GM18868 (cell line): ENCODE measurements at regions not wholly inside any gene's neighbourhood (a gene's known extent, or its start where the extent isn't known, plus 50 kb on each side); places are given as distances from the start of the nearest gene placed in this dataset.

Source experiments
- ATAC-seq: cut with Tn5 transposase; IDR thresholded peaks from one replicate; pipeline ENCODE4 v1.9.1; 2021; ENCODE audit warnings: mild to moderate bottlenecking, moderate library complexity; ENCODE audit not compliant: unreplicated experiment

DNA sequence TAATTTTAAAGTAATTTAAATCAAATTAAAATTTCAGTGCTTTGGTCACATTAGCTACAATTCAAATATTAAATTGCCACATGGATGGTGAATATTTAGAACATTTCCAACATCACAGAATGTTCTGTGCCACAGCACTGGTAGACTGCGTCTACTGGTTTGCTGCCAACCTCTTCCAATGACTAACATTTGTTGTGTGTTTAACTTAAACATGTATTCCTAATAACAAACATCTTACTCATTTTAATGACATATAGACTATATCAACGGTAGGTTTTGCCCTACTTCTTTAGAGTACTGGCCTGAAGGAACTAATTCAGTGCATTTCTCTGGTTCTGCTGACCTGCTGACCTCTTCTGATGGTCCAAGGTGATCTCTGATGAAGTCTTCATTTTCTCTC lies 157.6 kb downstream of the DCK start:
- no peak for ATAC-seq

DNA sequence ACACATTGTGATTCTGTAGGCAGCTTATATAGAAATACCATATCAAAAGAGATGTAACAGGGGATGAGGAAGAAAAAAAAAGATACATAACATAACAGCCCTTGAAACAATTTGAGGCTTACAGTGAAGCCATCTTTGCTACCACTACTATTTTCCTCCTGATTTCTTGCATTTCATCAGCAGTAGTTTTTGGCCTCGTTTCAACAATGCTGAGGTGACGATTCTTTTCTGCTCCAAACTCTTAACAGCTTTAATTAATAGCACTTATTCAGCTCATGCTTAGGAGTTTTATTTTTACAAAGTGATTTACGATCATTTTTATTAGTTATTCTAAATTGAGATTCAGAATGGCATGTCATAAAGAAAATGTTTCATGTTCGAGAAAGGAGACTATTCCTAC lies 163.2 kb downstream of the DCK start:
- ATAC-seq = no peak

DNA sequence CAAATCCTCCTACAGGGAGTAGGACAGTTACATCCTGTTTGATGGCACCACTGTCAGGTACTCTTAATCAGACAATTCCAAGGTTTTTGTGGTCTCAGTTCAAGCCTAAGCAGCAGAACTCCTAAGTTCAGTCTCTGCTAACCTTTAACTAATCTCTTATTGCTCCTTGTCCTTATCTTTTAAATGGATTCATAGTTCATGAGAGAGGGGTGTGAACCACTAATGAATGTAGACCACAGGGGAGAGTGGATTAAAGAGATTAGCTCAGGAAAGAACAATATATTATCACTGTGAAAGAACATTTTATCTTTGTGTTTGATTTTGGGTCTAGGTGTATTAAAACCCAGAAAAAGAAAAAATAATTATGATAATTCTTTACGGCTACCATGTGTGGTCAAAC lies 168.9 kb downstream of the DCK start:
- no peak for ATAC-seq

DNA sequence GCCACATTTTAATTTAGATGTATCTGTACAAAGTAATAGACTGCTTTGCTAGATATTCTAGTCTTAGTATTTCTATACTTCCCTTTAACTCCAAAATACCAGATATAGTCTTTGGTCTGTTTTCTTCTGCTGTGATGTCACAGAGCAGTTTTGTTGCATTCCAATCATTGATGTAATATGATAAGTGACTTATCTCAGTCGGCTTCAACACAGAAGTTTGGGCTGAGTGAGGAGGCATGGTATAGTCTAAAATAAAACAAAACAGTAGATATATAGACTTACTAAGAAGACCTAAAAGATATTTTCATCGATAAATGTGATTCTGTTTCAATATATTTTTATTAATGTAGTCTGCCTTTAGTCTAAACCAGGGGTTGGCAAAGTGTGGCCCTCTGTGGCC lies 169.9 kb downstream of the DCK start:
- no peak for ATAC-seq

DNA sequence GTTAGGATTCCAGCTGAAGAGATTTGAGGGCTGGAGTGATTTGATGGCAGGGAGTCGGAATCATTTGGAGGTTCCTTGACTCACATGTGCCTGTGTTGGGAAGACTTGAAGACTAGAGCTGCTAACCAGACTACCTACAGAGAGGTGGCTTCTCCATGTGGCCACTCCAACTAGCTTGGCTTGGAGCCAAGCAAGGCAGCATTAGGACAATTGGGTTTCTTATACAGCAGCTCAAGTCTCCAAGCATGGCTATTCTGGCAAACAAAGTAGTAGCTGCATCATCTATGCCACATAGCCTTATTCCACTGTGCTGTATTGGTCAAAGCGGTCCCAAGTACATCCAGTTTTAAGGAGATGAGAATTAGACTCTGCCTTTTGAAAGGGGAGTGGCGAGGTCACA lies 171.7 kb upstream of the SLC4A4 start:
- ATAC-seq = no peak

DNA sequence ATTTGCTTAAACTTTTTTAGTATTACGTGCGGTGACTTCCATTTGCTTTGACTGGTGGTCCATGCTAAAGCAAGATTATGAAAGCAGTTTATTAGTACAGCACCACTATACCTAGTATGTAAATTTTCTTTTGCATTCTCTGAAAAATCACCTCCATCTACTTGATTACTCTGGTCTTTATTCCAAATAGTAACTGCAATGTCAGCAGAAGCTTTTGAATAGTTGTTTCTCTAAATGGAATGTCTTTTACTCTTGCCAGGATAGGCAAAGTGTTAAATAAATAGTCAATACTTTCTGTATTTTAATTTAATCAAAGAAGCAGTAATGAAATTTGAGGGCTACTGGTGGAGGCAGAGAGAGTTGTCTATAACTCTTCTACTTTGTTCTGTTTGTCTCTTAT lies 167.2 kb upstream of the SLC4A4 start:
- no peak for ATAC-seq

DNA sequence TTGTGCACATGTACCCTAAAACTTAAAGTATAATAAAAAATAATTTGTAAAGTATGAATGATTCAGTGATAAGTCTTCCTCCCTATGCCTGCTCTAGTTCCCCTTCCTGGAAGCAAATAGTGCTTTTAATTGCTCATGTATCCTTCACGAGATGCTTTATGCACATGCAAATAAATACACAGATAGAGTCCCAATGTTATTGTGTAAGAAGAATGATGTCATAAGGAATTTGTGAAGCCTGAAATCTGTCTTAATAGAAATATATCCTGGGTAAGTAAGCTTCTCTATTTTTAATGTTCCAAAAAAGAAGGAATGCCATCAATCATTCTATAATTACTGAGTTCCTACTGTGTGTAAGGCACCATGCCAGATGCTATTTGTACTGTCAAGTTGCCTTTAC lies 157.5 kb upstream of the SLC4A4 start:
- no peak for ATAC-seq

DNA sequence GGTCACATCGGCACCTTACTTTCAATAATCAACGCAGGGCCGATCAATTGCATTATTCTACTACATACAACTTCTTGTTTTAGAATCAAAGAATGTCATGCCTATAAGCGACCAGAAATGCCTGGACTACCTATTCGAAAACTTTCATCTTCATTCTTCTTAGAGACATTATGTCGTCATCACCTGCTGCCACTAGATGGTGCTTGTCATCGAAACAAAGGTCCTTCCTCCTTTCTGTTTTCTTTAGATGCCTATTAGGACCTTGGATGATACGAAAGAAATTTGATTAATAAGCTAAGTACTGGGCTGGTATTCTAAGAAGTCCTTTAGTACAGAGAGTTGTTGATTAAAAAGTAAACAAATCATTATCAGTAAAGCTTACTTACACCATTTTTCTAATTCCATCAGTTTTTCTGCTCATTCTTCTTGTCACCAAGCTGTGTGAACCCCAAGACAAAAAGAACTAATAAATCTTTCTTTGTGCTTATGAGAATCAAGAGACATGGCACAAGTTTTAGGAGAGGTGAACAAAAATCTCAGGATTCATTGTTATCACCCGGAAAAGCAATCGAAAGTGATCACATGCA lies 154.5 kb upstream of the SLC4A4 start:
- ATAC-seq = peak; percentile 78

DNA sequence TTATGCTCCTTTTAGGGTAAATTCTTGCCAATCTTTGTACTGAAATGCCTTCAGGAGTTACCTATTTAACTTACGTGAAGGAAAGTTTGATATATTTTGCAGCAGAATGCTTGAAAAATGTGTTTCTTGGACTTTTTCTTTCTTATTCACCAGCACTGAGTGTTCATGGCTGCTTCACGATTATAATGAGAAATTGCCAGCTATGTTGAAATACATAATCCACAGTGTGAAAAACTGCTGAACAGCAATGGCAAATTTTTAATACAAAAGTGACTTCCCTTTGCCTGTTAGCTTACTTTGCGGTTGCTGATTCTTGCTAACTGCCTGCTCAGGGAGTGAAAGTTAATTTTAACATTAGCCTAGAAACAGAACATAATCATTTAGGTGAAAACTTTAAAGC lies 153.8 kb upstream of the SLC4A4 start:
- ATAC-seq = no peak

DNA sequence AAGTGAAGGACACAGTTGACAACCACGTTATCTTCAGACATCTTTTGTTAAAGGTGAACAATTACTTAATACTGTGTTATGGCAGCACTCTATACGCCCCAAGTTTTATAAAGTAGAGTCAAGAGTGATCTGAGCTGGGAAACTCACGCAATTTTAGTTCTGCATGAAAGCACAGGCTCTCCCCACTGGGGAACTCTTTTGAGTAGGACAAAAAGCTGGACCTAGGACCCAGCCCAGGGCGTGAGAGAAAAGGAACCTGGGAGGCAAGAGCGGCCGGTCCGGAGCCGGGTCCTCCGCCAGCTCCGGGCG lies 152.6 kb upstream of the SLC4A4 start:
- ATAC-seq = no peak

DNA sequence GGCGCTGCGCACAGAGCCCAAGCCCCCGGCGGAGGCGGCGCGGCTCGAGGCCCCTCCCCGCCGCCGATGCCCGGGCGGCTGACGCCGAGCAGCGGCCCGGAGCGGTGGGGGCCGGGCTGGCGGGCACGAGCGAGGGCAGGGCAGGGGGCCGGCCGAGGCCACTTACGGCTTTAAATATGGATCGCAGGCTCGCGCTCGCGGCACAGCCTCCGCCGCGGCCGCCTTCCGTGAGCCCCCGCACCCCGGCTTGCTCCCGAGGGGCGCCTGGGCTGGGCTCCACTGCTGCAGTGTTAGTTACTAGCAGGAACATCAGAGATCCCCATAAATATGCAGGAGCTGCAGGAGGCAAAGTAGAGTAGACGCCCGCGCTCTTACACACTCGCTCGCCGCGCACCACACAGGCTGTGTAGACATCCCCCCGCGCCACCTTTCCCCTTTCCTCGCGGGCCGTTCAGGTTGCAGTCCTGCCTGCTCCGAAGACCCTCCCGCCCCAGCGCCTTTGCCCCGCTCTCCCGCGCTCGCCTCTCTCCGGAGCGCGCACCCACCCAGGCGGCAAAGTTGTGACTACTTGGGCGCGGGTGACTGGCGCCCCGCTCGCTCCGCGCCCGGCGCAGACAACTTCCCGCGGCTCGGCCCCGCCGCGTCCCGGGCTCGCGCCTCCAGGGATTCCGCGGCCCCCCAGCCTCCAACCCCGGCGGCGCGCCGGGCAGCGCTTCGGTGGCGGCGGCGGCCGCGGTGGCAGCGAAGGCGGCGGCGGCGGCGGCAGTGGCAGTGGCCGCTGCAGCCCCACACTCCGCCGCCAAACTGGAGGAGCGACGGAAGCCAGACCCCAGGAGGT lies 152.0 kb upstream of the SLC4A4 start:
- peak; percentile 49 for ATAC-seq

DNA sequence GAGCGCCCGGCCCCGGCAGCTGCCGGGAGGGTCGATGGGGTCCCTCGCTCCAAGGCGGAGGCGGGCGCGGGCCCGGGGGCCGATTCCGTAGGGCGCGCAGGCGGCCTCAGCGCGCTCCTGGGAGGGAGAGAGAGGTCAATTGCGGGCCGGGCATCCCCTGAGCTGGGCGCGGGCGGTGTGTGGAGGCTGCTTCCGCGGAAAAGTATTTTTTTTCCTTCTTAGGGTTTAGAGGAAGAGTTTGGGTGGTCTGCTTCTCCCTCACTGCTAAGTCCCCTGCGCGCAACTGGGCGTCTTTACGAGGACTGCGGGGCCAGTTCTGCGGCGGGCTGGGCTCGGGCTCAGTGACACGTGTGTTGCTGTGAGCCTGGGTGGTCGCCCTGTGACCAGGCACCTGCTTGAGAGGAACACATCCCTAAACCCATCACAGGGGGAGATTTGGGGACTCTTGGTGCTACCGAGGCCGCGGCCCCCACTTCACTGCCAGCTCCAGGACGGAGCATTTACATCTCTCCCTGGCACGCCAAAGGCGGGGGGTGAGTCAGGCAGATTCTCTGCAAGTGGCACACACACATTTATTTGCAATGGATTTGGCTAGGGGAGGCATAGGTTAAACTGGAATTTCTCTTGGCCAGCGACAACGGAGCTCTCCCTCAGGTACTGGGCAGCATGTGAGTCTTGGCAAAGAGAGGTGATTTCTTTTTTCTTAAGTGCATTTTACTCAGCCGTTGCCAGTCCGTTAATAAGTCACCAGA lies 151.2 kb upstream of the SLC4A4 start:
- no peak for ATAC-seq

DNA sequence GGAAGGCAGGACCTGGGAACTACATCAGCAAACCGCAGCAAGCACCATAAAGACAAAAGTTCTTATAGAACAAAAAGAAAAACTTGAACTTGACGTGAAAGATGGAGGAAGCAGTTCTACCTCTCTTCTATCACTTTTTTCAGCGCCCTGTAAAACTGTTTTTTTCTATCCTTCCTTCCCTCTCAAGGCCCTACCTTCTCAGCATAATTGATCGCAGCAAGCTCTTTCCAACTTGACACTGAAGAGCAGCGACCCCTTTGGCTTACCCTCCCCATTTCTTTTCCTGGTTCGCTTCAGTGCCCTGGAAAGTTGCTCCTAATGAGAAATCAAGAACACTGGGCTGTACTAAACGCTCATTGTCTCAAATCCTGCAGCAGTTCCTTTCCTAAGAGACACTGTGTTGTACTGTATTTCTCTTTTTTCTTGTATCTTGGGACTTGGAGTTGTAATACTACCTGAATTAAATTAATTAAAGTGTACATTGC lies 150.6 kb upstream of the SLC4A4 start:
- no peak for ATAC-seq

DNA sequence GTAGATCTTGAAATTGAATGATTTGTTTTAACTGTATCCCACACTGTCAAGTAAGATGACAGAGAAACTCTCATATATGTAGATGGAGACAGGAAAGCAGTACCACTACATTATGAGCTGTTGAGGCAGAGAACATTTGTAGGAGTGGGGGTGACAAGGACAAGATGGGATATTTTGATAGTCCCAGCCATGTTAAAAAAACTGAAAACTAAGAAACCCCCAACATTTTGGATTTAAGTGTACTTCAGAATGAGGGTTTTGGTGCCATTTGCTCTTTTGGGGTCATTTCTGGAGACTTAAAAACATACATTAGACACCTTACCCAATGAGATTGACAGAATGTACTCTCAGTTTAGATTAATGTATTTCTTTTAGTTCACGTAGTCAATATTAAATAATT lies 149.9 kb upstream of the SLC4A4 start:
- no peak for ATAC-seq

DNA sequence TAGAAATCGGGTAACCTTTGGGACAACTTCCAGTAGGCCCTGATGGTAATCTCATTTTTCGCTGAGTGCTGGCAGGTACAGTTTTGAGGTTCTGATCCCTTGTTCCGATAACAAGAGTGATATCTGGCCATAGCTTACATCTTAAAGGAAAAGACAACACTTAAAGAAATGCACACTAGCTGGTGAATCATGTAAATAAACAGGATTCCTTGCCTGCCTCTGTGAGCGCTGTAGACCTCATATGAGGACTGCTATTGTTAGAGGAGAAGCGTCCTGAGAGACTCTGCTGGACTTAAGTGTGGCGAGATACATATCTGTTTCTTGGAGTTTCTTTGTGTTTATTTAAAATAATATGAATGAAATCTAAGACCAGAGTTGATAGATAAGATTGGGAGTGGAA lies 149.3 kb upstream of the SLC4A4 start:
- no peak for ATAC-seq

DNA sequence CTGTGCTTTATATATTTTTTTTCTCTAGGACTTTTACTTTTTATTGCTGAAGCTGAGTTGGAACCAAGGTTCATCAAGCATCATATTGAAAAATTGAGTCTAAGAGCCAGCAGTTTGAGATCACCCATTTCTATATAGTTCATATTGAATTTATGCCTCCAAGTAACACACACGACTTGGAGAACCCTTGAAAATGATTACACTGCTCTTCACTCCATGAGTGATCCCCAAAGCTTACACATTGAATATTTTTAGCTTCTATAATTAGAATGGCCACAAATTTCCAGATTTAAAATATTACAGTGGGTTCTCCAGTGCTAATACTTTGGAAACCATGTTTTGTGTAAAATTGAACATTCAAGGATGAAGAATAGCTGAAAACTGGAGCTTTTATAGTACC lies 144.4 kb upstream of the SLC4A4 start:
- ATAC-seq = no peak

DNA sequence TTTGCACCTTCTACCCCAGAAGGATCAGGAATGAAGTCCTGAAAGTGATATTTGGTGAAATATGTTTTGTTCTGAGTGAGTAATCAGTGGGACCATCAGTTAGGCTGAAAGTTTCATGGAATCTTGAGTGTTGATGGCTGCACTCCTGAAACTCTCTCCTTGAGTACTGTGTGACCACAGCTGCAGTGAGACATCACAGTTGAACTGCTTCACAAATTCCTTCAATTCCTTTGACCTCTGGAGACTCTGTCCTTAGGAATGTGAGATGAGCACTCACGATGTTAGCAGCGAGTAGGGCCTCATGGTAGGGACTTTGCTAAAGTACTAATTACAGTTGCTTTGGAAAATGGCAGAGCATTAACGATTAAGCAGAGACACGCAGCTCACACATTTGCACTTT lies 142.9 kb upstream of the SLC4A4 start:
- ATAC-seq = no peak

DNA sequence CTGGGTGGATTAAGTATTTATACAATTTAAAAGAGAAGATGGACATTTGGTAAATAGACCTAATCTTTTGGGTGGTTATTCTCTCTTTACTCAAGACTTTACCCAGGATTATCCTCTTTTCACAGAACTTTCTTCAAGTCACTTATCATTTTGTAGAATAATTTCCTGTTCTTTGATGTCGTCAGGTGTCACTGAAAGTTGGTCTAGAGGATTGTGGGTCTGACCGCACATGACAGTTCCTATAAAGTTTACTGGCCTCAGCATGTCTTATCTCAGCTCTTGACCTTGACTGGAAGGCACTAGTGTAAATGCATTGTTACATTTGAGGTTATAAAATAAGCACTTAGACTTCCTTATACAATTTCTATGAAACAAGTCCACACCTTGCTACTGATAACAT lies 139.9 kb upstream of the SLC4A4 start:
- no peak for ATAC-seq

DNA sequence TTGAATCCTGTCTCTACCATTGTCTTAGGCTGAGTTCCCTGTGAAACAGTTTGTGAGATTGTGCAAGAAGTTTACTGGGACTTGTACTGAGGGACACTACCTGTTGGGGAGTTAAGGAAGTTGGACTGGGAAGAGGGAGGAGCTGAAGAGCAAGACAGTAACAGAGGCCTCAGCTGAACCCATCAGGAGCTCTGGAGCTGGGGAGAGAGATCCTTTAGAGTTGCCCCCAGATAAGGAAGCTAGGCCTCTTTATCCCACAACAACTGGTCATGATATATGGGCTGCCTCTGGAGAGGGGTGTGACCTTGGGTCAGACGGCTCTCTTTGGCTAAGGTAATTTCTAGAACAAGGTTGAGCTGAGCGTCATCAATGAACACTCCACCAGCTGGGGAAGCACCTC lies 137.8 kb upstream of the SLC4A4 start:
- ATAC-seq = no peak

DNA sequence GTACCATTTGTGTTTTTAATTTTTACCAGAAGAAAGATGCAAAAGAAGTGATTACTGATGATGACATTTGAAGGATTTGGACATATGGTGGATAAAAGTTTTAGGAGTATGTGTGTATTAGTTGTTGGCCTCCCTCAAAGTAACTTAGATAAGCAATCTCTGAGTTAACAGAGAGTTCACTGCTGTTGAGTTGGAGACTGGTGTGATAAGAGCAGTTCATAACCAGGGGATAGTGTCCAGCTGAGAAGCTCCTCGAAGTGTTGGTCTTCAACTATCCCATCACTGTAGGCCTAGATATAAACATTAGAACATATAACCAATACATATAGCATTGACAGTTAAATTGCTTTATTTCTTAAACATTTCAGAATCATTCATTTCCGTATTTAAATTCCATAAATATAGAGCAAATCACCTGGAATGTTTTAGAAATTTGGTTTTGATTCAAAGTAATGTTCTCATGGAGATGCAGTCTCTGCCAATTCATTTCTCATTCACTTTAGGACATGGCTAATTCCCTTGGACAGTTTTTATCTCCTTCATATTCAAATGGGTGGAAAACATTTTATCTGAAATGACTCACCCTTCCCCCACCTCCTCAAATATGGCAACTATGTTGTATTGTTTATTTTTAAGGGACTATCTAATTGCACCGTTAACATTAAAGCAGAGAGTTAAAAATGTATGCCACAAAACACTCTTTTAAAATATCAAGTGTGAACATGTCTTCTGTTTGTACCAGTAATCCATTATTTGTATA lies 136.8 kb upstream of the SLC4A4 start:
- ATAC-seq = no peak

DNA sequence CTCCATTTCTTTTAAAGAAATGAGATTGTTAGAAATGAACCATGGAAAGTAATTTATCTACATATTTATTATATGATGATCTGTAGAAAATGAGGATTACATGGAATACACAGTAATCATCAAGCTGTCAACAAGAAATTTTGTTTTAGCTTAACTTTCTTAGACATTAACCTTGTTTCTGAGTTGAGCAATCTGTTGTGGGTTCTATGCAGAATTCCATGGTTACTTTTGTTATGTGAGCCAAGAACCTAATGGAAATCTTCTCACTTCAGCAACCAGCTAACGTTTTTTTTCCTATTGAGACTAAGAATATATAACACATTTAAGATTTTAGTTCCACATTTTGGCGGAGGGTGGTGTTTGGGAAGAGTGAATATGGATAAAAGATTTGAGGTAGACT lies 136.1 kb upstream of the SLC4A4 start:
- ATAC-seq = no peak
